LNCaP clone FGC (cell line): ENCODE measurements at regions not wholly inside any gene's neighbourhood (a gene's known extent, or its start where the extent isn't known, plus 50 kb on each side); places are given as distances from the start of the nearest gene placed in this dataset.
"Not testable (repeated sequence)": the region's sequence is repeated elsewhere in the genome, so short reads cannot be mapped to it uniquely, and the experiment has no call there.

ENCODE experiments used
- DNase-seq: peaks from one replicate; pipeline ENCODE4 v3.0.0-alpha.2; 2011; ENCODE audit warnings: low read depth
- H3K4me3 ChIP-seq: 2 replicates; pipeline ENCODE4 v1.5.1; 2011; ENCODE audit warnings: mild to moderate bottlenecking, low read depth, low read length, control low read depth
- TF ChIP-seq, protein P1 (sequence below): IDR thresholded peaks from 2 replicates; pipeline ENCODE4 v1.5.1; 2012; ENCODE audit warnings: mild to moderate bottlenecking; ENCODE audit not compliant: control insufficient read depth, insufficient read depth; ENCODE audit errors: extremely low read depth

- no peak for DNase-seq
- H3K4me3 ChIP-seq: no peak overlapping the region
- TF ChIP-seq, protein P1, sequence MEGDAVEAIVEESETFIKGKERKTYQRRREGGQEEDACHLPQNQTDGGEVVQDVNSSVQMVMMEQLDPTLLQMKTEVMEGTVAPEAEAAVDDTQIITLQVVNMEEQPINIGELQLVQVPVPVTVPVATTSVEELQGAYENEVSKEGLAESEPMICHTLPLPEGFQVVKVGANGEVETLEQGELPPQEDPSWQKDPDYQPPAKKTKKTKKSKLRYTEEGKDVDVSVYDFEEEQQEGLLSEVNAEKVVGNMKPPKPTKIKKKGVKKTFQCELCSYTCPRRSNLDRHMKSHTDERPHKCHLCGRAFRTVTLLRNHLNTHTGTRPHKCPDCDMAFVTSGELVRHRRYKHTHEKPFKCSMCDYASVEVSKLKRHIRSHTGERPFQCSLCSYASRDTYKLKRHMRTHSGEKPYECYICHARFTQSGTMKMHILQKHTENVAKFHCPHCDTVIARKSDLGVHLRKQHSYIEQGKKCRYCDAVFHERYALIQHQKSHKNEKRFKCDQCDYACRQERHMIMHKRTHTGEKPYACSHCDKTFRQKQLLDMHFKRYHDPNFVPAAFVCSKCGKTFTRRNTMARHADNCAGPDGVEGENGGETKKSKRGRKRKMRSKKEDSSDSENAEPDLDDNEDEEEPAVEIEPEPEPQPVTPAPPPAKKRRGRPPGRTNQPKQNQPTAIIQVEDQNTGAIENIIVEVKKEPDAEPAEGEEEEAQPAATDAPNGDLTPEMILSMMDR: no peak
These were observed 95.9 kb upstream of the DUSP21 start for GRCh38 chrX:44747969-44748368.

- TF ChIP-seq, protein P1: no peak
- no peak for DNase-seq
- H3K4me3 ChIP-seq: no peak overlapping the region
These were observed 96.5 kb upstream of the DUSP21 start for GRCh38 chrX:44747317-44747716.

DNA sequence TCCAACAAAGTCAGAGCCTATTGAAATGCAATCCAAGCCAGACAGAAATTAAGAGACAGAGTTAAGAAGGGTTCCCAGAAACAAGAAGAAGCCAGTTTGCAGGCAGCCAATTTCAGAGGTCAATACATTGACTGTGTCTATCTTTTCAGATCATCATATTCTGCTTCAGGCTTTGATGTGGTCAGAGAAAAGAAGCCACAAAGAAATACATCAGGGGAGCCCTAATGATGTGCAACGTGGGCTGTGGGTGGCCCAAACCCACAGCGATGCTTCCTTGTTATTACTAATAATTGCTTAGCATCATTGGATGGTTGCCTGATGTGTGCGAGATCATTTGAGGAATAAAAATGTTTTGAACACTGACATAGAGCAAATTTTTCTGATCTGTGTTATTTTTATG, 99.0 kb upstream of the DUSP21 start:
- H3K4me3 ChIP-seq: no peak overlapping the region
- TF ChIP-seq, protein P1: no peak
- no peak for DNase-seq

GRCh38 chrX:44742480-44743155, 101.2 kb upstream of the DUSP21 start:
- DNase-seq: no peak
- TF ChIP-seq, protein P1: no peak
- no peak overlapping the region for H3K4me3 ChIP-seq

DNA sequence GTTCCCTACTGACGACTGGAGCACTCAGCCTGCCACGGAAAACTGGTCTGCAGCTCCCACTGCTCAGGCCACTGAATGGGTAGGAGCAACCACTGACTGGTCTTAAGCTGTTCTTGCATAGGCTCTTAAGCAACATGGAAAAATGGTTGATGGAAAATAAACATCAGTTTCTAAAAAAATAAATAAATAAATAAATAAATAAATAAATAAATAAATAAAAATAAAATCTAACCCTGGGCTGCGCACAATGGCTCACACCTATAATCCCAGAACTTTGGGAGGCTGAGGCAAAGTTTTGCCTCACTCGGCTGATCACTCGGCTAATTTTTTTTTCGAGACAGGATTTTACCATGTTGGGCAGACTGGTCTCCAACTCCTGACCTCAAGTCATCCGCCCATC, 102.0 kb upstream of the DUSP21 start:
- not testable (repeated sequence) for H3K4me3 ChIP-seq

GRCh38 chrX:44741458-44741857, 102.4 kb upstream of the DUSP21 start:
- not testable (repeated sequence) for DNase-seq

More for the DNA sequence above, 102.0 kb upstream of the DUSP21 start:
- not testable (repeated sequence) for DNase-seq

GRCh38 chrX:44735498-44735897, 108.3 kb upstream of the DUSP21 start:
- no peak overlapping the region for H3K4me3 ChIP-seq
- DNase-seq: no peak

More at GRCh38 chrX:44741458-44741857, 102.4 kb upstream of the DUSP21 start:
- H3K4me3 ChIP-seq: not testable (repeated sequence)

DNA sequence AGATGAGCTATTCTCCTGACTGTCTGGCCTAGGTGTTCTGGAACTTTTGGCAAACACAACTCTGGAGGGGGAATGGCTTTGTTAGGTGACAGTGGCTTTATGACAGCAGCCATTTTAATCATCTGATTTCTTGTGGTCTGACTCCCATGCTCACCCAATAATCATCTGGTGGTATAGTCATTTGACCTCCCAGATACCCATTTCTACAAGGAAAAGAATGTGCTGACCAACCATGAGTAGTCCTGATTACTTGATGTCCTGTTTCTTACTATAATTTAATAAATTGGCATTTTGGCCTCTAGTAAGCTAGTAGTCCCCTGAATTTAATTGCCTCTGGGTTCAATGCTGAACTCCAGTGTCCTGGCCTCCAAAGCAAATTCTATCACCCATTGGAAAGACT, 109.9 kb upstream of the DUSP21 start:
- TF ChIP-seq, protein P1: no peak

More at GRCh38 chrX:44735498-44735897, 108.3 kb upstream of the DUSP21 start:
- TF ChIP-seq, protein P1: no peak

More for the DNA sequence above, 109.9 kb upstream of the DUSP21 start:
- no peak overlapping the region for H3K4me3 ChIP-seq
- DNase-seq: no peak
